ENCODE measurements at regions not wholly inside any gene's neighbourhood (a gene's known extent, or its start where the extent isn't known, plus 50 kb on each side); places are given as distances from the start of the nearest gene placed in this dataset.
"Not testable (repeated sequence)": the region's sequence is repeated elsewhere in the genome, so short reads cannot be mapped to it uniquely, and the experiment has no call there.

- DNase-seq, result no peak
Observed at GRCh38 chr18:30819619-30820018, 222.9 kb downstream of the DSC3 start.

DNA sequence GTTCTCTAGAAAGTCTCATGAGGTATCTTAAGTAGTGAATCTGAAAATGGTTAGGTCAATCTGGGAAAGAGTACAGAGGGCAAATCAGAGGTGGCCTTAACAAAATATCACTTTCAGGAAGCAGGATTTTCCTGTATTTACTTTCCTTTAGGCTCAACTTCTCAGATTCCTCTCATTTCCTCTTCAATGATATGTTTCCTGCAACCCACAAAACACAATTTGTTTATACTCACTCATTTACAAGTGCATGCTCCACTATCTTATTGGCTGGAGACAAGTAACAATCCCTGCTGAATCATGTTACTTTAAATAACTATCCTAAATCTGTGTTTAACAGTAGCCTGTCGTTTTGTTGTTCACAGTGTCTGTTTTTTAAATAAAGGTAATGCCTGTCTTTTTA lies 228.1 kb downstream of the DSC3 start:
- DNase-seq, result no peak

- DNase-seq, result no peak
Observed at GRCh38 chr18:30811580-30811979, 231.0 kb downstream of the DSC3 start.

- no peak for DNase-seq
Observed at GRCh38 chr18:30810580-30810979, 232.0 kb downstream of the DSC3 start.

- no peak for DNase-seq
Observed at GRCh38 chr18:30806823-30807222, 235.7 kb downstream of the DSC3 start.

GRCh38 chr18:30800800-30801199 lies 241.7 kb downstream of the DSC3 start:
- DNase-seq, result no peak

DNA sequence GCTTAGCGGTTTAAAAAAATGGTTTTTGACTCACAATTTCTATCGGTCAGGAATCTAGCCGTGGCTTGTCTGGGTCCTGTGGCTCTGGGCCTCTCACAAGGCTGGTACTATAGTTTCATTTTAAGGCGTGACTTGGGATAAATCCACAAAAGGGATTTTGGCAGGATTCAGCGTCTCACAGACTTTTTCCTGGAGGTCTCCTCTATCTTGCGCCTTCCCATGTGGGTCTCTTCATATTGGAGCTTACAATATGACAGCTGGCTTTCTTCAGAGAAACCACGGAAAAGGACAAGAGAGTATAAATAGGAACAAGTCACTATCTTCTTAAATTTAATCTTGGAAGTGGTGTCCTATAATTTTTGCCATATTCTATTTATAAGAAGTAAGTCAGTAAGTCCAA lies 250.5 kb downstream of the DSC3 start:
- no peak for DNase-seq

GRCh38 chr18:30788411-30788991 lies 254.0 kb downstream of the DSC3 start:
- not testable (repeated sequence) for DNase-seq

GRCh38 chr18:30787410-30787809 lies 255.1 kb downstream of the DSC3 start:
- DNase-seq, result no peak

DNA sequence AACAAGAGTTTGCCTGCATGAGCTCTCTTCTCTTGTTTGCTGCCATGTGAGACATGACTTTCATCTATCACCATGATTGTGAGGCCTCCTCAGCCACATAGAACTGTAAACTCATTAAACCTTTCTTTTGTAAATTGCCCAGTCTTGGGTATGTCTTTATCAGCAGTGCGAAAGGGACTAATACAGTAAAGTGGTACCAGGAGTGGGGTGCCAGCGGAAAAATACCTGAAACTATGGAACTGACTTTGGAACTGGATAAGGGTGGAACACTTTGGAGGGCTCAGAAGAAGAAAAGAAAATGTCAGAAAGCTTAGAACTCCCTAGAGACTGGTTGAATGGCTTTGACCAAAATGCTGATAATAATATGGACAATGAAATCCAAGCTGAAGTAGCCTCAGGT lies 260.9 kb downstream of the DSC3 start:
- no peak for DNase-seq

GRCh38 chr18:30775629-30776028 lies 266.9 kb downstream of the DSC3 start:
- DNase-seq, result no peak

DNA sequence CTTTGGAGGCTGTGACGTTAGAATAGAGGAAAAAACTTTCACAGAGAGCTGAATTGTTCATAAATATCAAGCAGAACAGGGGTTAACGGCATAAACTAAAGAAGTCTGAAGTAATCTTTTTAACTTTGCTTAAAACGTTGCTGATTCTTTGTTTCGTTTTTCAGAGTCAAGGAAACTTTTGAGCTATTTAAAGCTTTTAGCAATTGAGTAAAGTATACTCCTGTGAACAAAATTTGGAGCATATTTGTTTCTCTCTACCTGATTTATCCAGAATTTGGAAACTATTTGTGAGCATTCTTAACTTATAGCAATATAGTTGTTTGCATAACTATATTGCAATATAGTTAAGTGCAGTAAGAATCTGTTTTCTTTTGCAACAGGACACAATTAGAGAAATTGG lies 270.4 kb downstream of the DSC3 start:
- not testable (repeated sequence) for DNase-seq

DNA sequence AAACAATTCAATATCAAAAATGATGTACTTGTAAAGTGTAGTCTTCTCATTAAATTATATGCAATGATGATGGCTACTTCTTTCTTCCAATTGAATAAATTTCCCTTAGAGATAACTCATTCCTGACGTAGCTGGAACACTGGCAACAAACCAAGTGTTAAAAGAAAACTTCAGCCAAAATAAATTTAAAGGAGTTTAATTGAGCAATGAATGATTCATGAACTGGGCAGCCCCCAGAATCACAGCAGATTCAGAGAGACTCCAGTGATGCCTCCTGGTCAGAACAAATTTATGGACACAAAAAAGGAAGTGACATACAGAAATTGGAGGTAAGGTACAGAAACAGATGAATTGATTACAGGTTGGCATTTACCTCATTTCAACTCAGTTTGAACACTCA lies 276.5 kb downstream of the DSC3 start:
- no peak for DNase-seq

- DNase-seq, result no peak
Observed at GRCh38 chr18:30765247-30765646, 277.3 kb downstream of the DSC3 start.

DNA sequence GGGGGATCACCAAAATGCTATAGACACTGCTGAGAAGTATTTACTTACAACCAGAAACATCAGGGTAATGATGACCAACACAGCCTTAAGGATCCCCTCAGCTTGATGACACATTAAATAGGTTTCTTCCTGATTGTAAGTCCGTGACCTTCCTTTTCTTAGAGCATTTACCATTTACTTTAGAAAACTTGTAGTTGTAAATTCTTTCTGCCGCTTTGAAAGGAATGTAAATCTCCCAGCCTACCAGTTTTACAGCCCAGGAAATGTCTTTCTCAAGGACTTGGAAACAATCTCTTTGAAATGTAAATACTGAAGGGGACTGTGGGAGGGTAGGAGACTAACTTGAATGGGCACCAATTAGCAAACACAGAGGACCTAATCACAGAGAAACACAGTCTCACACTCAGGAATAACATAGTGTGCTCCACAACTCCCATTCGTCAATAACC lies 278.6 kb downstream of the DSC3 start:
- DNase-seq, result no peak

GRCh38 chr18:30754846-30755245 lies 287.7 kb downstream of the DSC3 start:
- no peak for DNase-seq

DNA sequence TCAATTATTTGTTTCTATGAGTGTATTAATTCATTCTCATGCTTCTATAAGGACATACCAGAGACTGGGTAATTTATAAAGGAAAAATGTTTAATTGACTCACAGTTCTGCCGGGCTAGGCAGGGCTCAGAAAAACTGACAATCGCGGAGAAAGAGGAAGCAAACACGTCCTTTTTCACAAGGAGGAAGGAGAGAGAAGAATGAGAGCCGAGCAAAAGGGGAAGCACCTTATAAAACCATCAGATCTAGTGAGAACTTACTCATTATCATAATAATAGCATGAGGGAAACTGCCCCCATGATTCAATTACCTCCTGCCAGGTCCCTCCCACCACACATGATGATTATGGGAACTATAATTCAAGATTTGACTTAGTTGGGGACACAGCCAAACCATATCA lies 294.0 kb downstream of the DSC3 start:
- DNase-seq, result no peak

DNA sequence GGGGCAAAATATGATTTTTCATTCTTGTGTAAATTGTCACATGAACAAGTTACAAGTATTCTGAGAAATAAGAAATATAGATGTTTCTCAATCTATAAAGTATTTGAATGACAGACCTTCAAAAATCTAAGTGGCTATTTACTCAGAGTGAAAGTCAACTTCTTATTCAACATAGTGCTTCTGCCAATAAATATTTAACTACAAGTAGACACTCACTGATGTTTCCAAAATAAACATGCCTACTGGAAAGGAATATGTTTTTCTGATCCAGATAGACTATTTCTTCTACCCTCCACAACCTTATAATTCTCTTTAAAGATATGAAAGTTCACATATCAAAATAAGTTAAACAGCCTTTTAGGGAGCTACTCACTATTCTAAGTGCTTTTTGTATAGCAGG lies 296.3 kb downstream of the DSC3 start:
- no peak for DNase-seq

GRCh38 chr18:30743033-30743432 lies 299.5 kb downstream of the DSC3 start:
- DNase-seq, result no peak

- DNase-seq, result no peak
Observed at GRCh38 chr18:30730915-30731314, 311.6 kb downstream of the DSC3 start.

DNA sequence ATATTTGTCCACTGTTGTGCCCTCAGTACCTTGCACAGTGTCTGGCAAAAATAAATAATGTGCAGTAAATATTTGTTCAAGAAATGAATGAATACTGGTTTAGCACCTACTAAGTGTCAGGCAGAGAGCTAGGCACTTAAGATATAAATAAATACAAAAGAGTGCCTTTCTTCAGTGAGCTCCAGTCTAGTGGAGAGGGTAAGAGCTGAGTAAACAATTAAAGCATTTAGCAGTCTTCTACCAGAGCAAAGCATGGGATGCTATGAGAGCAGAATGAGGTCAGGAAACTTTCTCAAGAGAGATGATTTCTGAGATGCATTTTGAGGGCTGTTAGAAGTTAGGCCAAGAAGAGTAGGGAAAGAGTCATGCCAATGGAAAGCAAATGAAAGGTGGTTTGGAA lies 314.7 kb downstream of the DSC3 start:
- no peak for DNase-seq

DNA sequence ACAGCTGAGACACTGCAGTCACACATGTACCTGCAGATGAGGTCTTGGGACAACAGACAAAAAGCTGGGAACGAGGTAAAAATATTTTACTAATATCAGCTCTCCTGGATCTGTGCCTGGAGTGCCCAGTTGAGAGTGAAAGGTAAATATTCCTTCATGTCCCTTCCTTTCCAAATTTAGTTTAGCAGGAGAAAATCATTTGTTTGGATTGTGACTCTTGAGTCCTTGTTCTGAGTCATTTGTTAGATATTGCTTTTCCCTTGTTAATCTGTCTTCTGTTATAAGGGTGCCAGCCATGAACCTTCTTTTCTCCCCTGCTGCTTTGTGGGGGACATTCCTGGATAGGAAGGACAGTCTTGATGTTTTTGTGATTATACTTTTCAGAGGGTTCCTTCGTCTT lies 329.2 kb downstream of the DSC3 start:
- no peak for DNase-seq

GRCh38 chr18:30712383-30712782 lies 330.2 kb downstream of the DSC3 start:
- DNase-seq, result no peak

DNA sequence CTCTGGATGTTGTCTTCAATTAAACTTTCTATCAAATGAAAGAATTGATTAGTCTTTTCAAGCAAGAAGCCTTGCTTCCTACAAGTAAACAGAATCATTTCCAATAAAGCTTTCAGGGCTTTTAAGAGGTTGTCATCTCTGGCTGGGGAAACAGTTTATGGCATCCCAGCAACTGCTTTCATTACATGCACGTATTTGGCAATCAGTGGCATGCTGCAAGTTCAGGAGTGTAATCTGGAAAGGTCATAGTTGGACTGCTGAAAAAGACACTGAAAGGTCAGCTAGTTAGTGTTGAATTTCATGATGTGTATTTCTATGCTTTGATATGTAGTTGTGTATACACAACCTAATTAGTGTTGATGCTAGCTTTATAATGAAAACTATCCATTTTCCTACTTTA lies 332.9 kb downstream of the DSC3 start:
- DNase-seq, result no peak

DNA sequence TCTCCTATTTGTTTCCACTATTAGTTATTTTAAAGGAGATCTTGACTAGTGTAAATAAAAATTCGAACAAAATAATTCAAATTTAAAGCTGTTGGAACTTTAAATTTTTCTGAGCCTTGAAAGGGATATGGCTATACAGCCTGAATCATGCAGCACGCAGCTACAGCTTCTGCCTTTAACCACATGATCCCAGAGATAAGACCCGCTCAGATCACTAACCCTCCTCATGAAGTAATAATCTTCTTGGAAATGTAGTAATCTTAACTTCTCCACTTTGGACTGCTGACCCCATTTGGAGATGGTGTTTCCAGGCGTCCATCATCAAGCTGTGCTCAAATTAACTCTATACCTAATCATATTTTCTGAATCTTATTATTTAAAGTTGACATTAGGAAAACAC lies 336.6 kb downstream of the DSC3 start:
- no peak for DNase-seq

DNA sequence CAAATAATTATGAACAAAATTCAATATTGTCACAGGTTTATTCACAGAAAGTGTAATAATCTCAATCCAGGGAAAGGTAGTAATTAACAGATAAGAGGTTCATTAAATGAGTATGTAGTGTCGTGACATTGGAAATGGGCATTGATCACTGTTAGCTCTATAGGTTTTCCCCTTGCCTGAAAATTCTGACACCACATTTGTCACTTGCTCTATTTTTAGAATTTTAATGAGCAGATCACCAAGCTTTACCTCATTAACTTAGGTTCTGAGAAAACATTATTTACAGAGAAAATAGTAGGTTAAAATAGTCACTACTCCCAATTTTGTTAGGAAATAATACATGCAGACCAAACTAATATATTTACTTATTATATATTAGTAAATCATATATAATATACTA lies 344.0 kb downstream of the DSC3 start:
- no peak for DNase-seq

All from CD4-positive, alpha-beta T cell treated with Interleukin-4 for 1 hour (primary cell).